GM19395 (cell line): ENCODE measurements at regions not wholly inside any gene's neighbourhood (a gene's known extent, or its start where the extent isn't known, plus 50 kb on each side); places are given as distances from the start of the nearest gene placed in this dataset.
"Not testable (repeated sequence)": the region's sequence is repeated elsewhere in the genome, so short reads cannot be mapped to it uniquely, and the experiment has no call there.

Experiments used
- ATAC-seq: cut with Tn5 transposase; IDR thresholded peaks from one replicate; pipeline ENCODE4 v1.9.1; 2021; ENCODE audit warnings: mild to moderate bottlenecking, moderate library complexity; ENCODE audit not compliant: unreplicated experiment

- no peak for ATAC-seq
Measured at GRCh38 chr14:71355324-71356201, 448.3 kb downstream of the PCNX1 start.

GRCh38 chr14:71358209-71358931, 451.1 kb downstream of the PCNX1 start:
- peak; percentile 39 for ATAC-seq

GRCh38 chr14:71358932-71359421, 451.7 kb downstream of the PCNX1 start:
- ATAC-seq = not testable (repeated sequence)

- no peak for ATAC-seq
Measured at GRCh38 chr14:71359823-71360222, 452.6 kb downstream of the PCNX1 start.

- no peak for ATAC-seq
Measured at GRCh38 chr14:71361336-71361735, 454.1 kb downstream of the PCNX1 start.

- ATAC-seq = no peak
Measured at GRCh38 chr14:71361874-71362273, 454.6 kb downstream of the PCNX1 start.

- no peak for ATAC-seq
Measured at GRCh38 chr14:71362282-71362681, 455.0 kb downstream of the PCNX1 start.

- no peak for ATAC-seq
Measured at GRCh38 chr14:71362920-71363584, 455.8 kb downstream of the PCNX1 start.

GRCh38 chr14:71363946-71364925, 457.0 kb downstream of the PCNX1 start:
- ATAC-seq = no peak

- ATAC-seq = no peak
Measured at GRCh38 chr14:71365361-71365760, 458.1 kb downstream of the PCNX1 start.

- no peak for ATAC-seq
Measured at GRCh38 chr14:71366861-71367260, 459.6 kb downstream of the PCNX1 start.

- no peak for ATAC-seq
Measured at GRCh38 chr14:71371711-71372396, 464.6 kb downstream of the PCNX1 start.

GRCh38 chr14:71372411-71372838, 465.2 kb downstream of the PCNX1 start:
- no peak for ATAC-seq

GRCh38 chr14:71373773-71374172, 466.5 kb downstream of the PCNX1 start:
- ATAC-seq = no peak

GRCh38 chr14:71374989-71375388, 467.7 kb downstream of the PCNX1 start:
- ATAC-seq = no peak

GRCh38 chr14:71377099-71377498, 469.8 kb downstream of the PCNX1 start:
- ATAC-seq = no peak

- ATAC-seq = no peak
Measured at GRCh38 chr14:71380271-71380670, 473.0 kb downstream of the PCNX1 start.

- no peak for ATAC-seq
Measured at GRCh38 chr14:71381814-71382213, 474.6 kb downstream of the PCNX1 start.

- no peak for ATAC-seq
Measured at GRCh38 chr14:71382315-71382714, 475.1 kb downstream of the PCNX1 start.

GRCh38 chr14:71383510-71383909, 476.3 kb downstream of the PCNX1 start:
- ATAC-seq = no peak
